SU-DHL-6 (cell line): ENCODE measurements at regions not wholly inside any gene's neighbourhood (a gene's known extent, or its start where the extent isn't known, plus 50 kb on each side); places are given as distances from the start of the nearest gene placed in this dataset.

ENCODE experiments used
- EZH2phosphoT487 ChIP-seq: fragments of 200-600 bp; sonication (generic), shearing (Covaris generic); conservative IDR thresholded peaks from 2 replicates; pipeline ENCODE4 v1.6.1; 2018; ENCODE audit warnings: mild to moderate bottlenecking, antibody characterized with exemption, low read length, moderate library complexity, mixed read lengths
- TF ChIP-seq, protein P1 (sequence below): fragments of 200-600 bp; sonication (generic); IDR thresholded peaks from one replicate; pipeline ENCODE4 v1.5.1; 2017; ENCODE audit warnings: antibody characterized with exemption, mild to moderate bottlenecking, low read length, moderate library complexity; ENCODE audit not compliant: insufficient read depth, poor library complexity, severe bottlenecking

DNA sequence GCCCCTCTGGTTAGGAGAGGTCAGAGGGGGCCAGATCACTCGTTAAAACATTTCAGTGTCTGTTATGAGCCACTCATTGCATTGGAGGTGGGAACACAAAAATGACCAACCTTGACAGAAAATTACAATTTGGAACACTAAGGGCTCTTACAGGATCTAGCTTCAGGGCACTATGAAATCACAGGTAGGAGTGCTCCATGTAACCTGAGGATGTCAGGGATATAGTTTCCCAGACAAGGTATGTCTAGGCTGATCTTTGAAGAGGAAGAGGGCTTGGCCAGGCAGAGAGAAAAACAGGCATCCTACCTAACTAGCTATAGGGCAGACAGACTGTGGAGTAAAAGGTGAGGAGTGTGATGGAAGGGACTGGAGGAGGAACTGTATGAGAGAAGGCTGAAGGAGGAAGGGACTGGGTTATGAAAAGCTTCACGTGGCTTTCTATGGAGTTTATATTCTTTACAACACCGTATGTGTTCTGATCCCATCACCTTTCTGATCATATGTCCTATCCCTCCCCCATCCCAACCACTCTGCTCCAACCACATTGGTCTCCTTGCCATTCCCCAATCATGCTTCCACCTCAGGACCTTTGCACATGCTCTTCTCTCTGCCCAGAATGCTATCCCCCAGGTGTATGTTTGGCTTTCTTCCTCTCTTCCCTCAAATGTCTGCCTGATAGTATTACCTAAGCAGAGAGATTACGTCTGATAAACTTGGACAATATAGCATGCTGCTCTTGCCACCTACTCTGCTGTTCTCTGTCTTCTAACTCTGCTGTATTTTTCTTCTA lies 88.2 kb downstream of the CCR1 start:
- TF ChIP-seq, protein P1, sequence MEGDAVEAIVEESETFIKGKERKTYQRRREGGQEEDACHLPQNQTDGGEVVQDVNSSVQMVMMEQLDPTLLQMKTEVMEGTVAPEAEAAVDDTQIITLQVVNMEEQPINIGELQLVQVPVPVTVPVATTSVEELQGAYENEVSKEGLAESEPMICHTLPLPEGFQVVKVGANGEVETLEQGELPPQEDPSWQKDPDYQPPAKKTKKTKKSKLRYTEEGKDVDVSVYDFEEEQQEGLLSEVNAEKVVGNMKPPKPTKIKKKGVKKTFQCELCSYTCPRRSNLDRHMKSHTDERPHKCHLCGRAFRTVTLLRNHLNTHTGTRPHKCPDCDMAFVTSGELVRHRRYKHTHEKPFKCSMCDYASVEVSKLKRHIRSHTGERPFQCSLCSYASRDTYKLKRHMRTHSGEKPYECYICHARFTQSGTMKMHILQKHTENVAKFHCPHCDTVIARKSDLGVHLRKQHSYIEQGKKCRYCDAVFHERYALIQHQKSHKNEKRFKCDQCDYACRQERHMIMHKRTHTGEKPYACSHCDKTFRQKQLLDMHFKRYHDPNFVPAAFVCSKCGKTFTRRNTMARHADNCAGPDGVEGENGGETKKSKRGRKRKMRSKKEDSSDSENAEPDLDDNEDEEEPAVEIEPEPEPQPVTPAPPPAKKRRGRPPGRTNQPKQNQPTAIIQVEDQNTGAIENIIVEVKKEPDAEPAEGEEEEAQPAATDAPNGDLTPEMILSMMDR: no peak
- no peak for TF ChIP-seq EZH2phosphoT487
